ENCODE measurements at regions not wholly inside any gene's neighbourhood (a gene's known extent, or its start where the extent isn't known, plus 50 kb on each side); places are given as distances from the start of the nearest gene placed in this dataset.

GRCh38 chr6:165852676-165853075 lies 189.6 kb upstream of the PDE10A start:
- TF ChIP-seq ZFP90 (CRISPR knock-in tag; IDR thresholded peaks at IDR 0.05; ENCODE audit: borderline replicate concordance): no peak
- TF ChIP-seq, protein P1, sequence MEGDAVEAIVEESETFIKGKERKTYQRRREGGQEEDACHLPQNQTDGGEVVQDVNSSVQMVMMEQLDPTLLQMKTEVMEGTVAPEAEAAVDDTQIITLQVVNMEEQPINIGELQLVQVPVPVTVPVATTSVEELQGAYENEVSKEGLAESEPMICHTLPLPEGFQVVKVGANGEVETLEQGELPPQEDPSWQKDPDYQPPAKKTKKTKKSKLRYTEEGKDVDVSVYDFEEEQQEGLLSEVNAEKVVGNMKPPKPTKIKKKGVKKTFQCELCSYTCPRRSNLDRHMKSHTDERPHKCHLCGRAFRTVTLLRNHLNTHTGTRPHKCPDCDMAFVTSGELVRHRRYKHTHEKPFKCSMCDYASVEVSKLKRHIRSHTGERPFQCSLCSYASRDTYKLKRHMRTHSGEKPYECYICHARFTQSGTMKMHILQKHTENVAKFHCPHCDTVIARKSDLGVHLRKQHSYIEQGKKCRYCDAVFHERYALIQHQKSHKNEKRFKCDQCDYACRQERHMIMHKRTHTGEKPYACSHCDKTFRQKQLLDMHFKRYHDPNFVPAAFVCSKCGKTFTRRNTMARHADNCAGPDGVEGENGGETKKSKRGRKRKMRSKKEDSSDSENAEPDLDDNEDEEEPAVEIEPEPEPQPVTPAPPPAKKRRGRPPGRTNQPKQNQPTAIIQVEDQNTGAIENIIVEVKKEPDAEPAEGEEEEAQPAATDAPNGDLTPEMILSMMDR (CRISPR knock-in tag; IDR thresholded peaks at IDR 0.05): no peak
- TF ChIP-seq ZNF546 (CRISPR knock-in tag; conservative IDR thresholded peaks at IDR 0.05): no peak
- TF ChIP-seq SMAD3 (CRISPR knock-in tag; IDR thresholded peaks at IDR 0.05): no peak
- TF ChIP-seq, protein P2, sequence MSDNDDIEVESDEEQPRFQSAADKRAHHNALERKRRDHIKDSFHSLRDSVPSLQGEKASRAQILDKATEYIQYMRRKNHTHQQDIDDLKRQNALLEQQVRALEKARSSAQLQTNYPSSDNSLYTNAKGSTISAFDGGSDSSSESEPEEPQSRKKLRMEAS (IDR thresholded peaks at IDR 0.05): no peak
- no peak for TF ChIP-seq SIN3A (IDR thresholded peaks at IDR 0.05; ENCODE audit: borderline replicate concordance, low read depth, low read length)
- TF ChIP-seq, protein P3, sequence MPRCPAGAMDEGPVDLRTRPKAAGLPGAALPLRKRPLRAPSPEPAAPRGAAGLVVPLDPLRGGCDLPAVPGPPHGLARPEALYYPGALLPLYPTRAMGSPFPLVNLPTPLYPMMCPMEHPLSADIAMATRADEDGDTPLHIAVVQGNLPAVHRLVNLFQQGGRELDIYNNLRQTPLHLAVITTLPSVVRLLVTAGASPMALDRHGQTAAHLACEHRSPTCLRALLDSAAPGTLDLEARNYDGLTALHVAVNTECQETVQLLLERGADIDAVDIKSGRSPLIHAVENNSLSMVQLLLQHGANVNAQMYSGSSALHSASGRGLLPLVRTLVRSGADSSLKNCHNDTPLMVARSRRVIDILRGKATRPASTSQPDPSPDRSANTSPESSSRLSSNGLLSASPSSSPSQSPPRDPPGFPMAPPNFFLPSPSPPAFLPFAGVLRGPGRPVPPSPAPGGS (CRISPR knock-in tag; IDR thresholded peaks at IDR 0.05): no peak
- no peak for TF ChIP-seq MAZ (IDR thresholded peaks at IDR 0.05; ENCODE audit: borderline replicate concordance, low read depth, low read length)
- no peak for TF ChIP-seq MAZ (CRISPR knock-in tag; IDR thresholded peaks at IDR 0.05; ENCODE audit: low read depth)
- no peak for TF ChIP-seq SRF (IDR thresholded peaks at IDR 0.05; ENCODE audit: low read depth, low read length)
- TF ChIP-seq FOSL2 (CRISPR knock-in tag; IDR thresholded peaks at IDR 0.05): no peak
- TF ChIP-seq, protein P4, sequence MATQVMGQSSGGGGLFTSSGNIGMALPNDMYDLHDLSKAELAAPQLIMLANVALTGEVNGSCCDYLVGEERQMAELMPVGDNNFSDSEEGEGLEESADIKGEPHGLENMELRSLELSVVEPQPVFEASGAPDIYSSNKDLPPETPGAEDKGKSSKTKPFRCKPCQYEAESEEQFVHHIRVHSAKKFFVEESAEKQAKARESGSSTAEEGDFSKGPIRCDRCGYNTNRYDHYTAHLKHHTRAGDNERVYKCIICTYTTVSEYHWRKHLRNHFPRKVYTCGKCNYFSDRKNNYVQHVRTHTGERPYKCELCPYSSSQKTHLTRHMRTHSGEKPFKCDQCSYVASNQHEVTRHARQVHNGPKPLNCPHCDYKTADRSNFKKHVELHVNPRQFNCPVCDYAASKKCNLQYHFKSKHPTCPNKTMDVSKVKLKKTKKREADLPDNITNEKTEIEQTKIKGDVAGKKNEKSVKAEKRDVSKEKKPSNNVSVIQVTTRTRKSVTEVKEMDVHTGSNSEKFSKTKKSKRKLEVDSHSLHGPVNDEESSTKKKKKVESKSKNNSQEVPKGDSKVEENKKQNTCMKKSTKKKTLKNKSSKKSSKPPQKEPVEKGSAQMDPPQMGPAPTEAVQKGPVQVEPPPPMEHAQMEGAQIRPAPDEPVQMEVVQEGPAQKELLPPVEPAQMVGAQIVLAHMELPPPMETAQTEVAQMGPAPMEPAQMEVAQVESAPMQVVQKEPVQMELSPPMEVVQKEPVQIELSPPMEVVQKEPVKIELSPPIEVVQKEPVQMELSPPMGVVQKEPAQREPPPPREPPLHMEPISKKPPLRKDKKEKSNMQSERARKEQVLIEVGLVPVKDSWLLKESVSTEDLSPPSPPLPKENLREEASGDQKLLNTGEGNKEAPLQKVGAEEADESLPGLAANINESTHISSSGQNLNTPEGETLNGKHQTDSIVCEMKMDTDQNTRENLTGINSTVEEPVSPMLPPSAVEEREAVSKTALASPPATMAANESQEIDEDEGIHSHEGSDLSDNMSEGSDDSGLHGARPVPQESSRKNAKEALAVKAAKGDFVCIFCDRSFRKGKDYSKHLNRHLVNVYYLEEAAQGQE (IDR thresholded peaks at IDR 0.05; ENCODE audit: borderline replicate concordance in 1 of 2, low read depth in 1 of 2, low read length in 2 of 2): no peak
- TF ChIP-seq HMGXB4 (CRISPR knock-in tag; IDR thresholded peaks at IDR 0.05; ENCODE audit: borderline replicate concordance in 1 of 2, low read depth in 1 of 2): no peak
- TF ChIP-seq JUNB (CRISPR knock-in tag; IDR thresholded peaks at IDR 0.05; ENCODE audit: borderline replicate concordance): no peak
- TF ChIP-seq EZH2 (conservative IDR thresholded peaks at IDR 0.05; ENCODE audit: low read depth, low read length): no peak
